ENCODE measurements at regions not wholly inside any gene's neighbourhood (a gene's known extent, or its start where the extent isn't known, plus 50 kb on each side); places are given as distances from the start of the nearest gene placed in this dataset.

DNA sequence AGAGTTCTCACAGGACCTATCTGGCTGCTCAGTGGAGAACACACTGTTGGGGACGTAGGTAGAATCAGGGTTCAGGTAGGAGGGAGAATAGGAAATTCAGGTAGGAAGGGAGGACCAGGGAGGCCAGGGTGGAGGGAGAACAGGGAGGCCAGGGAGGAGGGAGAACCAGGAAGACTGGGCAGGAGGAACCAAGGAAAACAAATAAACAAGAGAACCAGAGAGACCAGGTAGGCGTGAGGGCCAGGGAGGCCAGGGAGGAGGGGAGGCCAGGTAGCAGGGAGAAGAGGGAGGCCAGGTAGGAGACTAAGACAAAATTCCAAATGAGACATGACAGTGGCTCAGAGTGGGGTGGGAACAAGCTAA is 337.6 kb downstream of the EIPR1 start (continued):
- TF ChIP-seq, protein P1, sequence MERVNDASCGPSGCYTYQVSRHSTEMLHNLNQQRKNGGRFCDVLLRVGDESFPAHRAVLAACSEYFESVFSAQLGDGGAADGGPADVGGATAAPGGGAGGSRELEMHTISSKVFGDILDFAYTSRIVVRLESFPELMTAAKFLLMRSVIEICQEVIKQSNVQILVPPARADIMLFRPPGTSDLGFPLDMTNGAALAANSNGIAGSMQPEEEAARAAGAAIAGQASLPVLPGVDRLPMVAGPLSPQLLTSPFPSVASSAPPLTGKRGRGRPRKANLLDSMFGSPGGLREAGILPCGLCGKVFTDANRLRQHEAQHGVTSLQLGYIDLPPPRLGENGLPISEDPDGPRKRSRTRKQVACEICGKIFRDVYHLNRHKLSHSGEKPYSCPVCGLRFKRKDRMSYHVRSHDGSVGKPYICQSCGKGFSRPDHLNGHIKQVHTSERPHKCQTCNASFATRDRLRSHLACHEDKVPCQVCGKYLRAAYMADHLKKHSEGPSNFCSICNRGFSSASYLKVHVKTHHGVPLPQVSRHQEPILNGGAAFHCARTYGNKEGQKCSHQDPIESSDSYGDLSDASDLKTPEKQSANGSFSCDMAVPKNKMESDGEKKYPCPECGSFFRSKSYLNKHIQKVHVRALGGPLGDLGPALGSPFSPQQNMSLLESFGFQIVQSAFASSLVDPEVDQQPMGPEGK (CRISPR knock-in tag; IDR thresholded peaks at IDR 0.05; ENCODE audit: borderline replicate concordance) = no peak
- TF ChIP-seq, protein P2, sequence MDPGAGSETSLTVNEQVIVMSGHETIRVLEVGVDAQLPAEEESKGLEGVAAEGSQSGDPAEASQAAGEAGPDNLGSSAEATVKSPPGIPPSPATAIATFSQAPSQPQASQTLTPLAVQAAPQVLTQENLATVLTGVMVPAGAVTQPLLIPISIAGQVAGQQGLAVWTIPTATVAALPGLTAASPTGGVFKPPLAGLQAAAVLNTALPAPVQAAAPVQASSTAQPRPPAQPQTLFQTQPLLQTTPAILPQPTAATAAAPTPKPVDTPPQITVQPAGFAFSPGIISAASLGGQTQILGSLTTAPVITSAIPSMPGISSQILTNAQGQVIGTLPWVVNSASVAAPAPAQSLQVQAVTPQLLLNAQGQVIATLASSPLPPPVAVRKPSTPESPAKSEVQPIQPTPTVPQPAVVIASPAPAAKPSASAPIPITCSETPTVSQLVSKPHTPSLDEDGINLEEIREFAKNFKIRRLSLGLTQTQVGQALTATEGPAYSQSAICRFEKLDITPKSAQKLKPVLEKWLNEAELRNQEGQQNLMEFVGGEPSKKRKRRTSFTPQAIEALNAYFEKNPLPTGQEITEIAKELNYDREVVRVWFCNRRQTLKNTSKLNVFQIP (CRISPR knock-in tag; IDR thresholded peaks at IDR 0.05; ENCODE audit: borderline replicate concordance, low read depth) = no peak
- TF ChIP-seq PPARA (CRISPR knock-in tag; IDR thresholded peaks at IDR 0.05; ENCODE audit: borderline replicate concordance) (no peak), SNAI2 (CRISPR knock-in tag; IDR thresholded peaks at IDR 0.05) (no peak), ZNF8 (CRISPR knock-in tag; IDR thresholded peaks at IDR 0.05) (no peak)

DNA sequence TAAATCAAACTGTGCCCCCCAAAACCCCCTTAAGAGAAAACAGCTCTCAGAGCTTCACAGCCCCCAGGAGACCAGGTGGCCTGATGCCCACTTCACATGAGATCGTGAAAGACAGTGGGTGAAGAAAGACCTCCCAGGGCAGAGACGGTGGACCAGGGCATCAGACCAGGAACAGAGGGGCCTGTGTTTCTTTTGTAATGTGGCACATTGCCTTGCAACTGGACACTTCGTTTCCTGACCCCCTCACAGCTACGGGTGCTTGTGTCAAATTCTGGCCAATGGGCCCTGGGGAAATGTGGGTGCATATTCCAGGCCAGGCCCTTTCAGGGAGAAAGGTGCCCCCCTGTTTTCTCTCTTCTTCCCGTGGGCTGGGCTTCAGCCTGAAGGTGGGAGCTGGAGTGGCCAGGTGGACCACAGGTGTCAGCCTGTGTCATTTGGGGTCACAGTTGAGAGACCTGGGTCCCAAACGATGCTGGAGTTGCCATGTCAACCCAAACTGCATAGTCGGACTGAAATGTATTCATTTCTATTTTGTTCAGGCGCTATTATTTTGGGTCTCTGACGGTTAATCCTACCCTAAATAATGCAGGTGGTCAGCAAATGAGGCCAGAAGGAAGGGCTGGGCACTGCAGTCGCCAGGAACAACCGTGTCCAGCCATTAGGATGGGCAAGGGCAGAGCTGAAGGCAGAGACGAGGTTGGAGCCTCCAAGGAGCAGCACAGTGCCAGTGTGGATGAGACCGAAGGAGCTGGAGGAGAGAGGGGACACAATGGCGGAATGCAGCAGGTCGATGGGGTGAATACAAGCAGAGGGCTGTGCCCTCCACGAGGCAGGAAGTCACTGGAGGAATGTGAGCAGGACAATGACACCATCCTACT is 338.2 kb downstream of the EIPR1 start:
- TF ChIP-seq ZNF565 (CRISPR knock-in tag; conservative IDR thresholded peaks at IDR 0.05; ENCODE audit: low read depth) (no peak), CSDC2 (CRISPR knock-in tag; IDR thresholded peaks at IDR 0.05) (no peak), ZC3H10 (CRISPR knock-in tag; IDR thresholded peaks at IDR 0.05) (no peak), OSR1 (CRISPR knock-in tag; IDR thresholded peaks at IDR 0.05) (no peak), ARNTL (CRISPR knock-in tag; IDR thresholded peaks at IDR 0.05; ENCODE audit: borderline replicate concordance, low read depth) (no peak), SNAI2 (CRISPR knock-in tag; IDR thresholded peaks at IDR 0.05) (no peak)
- no peak for ATAC-seq

DNA sequence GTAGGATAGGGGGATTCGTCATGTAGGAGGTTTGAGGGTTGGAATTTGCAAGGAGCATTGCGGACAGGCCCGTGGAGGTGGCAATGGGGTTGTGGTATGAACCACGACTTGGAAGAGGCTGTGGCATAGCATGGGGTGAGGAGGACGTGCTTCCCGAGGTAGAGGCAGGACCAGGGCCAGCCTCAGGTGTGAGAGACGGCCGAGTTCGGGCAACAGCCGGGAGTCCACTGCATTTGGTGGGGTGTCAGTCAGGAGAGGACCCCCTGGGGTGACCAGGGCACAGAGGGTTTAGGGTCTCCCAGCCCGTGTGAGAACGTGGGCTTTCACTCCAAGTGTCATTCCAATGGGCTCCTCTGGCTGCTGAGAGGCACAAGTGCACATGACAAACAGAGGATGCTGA is 339.0 kb downstream of the EIPR1 start:
- no peak for TF ChIP-seq ZNF565 (CRISPR knock-in tag; conservative IDR thresholded peaks at IDR 0.05; ENCODE audit: low read depth)
- no peak for TF ChIP-seq ISL1 (CRISPR knock-in tag; IDR thresholded peaks at IDR 0.05)
- TF ChIP-seq ZFP30 (CRISPR knock-in tag; IDR thresholded peaks at IDR 0.05) = no peak
- TF ChIP-seq, protein P3, sequence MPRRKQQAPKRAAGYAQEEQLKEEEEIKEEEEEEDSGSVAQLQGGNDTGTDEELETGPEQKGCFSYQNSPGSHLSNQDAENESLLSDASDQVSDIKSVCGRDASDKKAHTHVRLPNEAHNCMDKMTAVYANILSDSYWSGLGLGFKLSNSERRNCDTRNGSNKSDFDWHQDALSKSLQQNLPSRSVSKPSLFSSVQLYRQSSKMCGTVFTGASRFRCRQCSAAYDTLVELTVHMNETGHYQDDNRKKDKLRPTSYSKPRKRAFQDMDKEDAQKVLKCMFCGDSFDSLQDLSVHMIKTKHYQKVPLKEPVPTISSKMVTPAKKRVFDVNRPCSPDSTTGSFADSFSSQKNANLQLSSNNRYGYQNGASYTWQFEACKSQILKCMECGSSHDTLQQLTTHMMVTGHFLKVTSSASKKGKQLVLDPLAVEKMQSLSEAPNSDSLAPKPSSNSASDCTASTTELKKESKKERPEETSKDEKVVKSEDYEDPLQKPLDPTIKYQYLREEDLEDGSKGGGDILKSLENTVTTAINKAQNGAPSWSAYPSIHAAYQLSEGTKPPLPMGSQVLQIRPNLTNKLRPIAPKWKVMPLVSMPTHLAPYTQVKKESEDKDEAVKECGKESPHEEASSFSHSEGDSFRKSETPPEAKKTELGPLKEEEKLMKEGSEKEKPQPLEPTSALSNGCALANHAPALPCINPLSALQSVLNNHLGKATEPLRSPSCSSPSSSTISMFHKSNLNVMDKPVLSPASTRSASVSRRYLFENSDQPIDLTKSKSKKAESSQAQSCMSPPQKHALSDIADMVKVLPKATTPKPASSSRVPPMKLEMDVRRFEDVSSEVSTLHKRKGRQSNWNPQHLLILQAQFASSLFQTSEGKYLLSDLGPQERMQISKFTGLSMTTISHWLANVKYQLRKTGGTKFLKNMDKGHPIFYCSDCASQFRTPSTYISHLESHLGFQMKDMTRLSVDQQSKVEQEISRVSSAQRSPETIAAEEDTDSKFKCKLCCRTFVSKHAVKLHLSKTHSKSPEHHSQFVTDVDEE (CRISPR knock-in tag; IDR thresholded peaks at IDR 0.05) = no peak
- TF ChIP-seq, protein P4, sequence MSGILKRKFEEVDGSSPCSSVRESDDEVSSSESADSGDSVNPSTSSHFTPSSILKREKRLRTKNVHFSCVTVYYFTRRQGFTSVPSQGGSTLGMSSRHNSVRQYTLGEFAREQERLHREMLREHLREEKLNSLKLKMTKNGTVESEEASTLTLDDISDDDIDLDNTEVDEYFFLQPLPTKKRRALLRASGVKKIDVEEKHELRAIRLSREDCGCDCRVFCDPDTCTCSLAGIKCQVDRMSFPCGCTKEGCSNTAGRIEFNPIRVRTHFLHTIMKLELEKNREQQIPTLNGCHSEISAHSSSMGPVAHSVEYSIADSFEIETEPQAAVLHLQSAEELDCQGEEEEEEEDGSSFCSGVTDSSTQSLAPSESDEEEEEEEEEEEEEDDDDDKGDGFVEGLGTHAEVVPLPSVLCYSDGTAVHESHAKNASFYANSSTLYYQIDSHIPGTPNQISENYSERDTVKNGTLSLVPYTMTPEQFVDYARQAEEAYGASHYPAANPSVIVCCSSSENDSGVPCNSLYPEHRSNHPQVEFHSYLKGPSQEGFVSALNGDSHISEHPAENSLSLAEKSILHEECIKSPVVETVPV (CRISPR knock-in tag; IDR thresholded peaks at IDR 0.05) = no peak
- no peak for TF ChIP-seq OSR1 (CRISPR knock-in tag; IDR thresholded peaks at IDR 0.05)
- ATAC-seq = no peak

DNA sequence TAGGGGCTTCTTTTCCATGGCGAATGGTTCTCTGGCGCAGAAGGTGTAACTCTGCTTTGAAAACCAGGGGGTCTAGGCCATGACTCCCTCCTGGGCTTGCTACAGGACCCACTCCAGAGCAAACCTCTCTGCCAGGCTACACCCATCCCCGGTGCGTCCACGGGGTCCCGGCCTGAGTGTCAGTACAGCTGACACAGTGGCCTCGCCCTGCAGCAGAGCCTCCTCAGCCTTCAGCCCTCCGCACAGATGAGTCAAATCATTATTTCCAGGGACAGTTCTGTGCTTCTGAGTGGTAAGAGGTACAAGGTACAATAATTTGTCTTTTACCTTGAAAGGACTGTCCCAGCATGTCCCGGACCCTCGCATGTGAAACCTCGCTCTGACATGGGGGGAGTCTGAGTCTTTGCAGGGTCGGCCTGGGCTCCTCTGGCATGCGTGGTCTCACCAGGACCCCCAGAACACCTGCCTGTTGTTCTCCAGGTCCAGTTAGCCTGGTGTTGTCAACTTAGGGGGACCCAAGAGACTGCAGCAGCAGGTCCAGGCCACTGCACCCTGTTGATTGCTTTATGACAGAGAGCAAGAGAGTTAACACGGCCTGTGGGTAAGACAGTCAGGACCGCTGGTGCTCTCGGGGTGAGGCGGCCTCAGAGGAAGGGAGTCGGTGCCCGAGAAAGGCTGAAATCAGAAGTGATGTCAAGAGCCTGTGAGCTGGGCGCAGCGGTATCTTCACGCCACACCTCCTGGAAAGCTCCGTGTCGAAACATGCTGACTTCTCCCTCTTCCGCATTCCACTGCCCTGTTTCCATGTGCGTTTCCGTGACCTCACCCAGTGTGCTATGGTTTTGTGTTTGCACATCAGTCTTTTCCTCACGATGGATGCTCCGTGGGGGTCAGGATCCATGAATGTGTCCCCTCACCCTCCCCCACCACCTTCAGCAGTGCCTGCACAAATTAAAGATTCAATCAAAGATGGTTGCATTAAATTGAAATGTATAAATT is 340.1 kb downstream of the EIPR1 start:
- ATAC-seq = no peak
- TF ChIP-seq OSR1 (CRISPR knock-in tag; IDR thresholded peaks at IDR 0.05) (no peak), ZNF70 (CRISPR knock-in tag; IDR thresholded peaks at IDR 0.05) (no peak), RARB (CRISPR knock-in tag; IDR thresholded peaks at IDR 0.05) (no peak), ARNTL (CRISPR knock-in tag; IDR thresholded peaks at IDR 0.05; ENCODE audit: borderline replicate concordance, low read depth) (no peak), TCF4 (CRISPR knock-in tag; IDR thresholded peaks at IDR 0.05; ENCODE audit: borderline replicate concordance) (no peak), ZFP3 (CRISPR knock-in tag; IDR thresholded peaks at IDR 0.05) (no peak), ZNF8 (CRISPR knock-in tag; IDR thresholded peaks at IDR 0.05) (no peak), PPARA (CRISPR knock-in tag; IDR thresholded peaks at IDR 0.05; ENCODE audit: borderline replicate concordance) (no peak), SNAI2 (CRISPR knock-in tag; IDR thresholded peaks at IDR 0.05) (no peak), ZNF565 (CRISPR knock-in tag; conservative IDR thresholded peaks at IDR 0.05; ENCODE audit: low read depth) (no peak), CSDC2 (CRISPR knock-in tag; IDR thresholded peaks at IDR 0.05) (no peak), ZC3H10 (CRISPR knock-in tag; IDR thresholded peaks at IDR 0.05) (no peak), TOX (CRISPR knock-in tag; IDR thresholded peaks at IDR 0.05; ENCODE audit: borderline replicate concordance) (no peak)
- TF ChIP-seq, protein P4 (CRISPR knock-in tag; IDR thresholded peaks at IDR 0.05) = no peak
- TF ChIP-seq, protein P5, sequence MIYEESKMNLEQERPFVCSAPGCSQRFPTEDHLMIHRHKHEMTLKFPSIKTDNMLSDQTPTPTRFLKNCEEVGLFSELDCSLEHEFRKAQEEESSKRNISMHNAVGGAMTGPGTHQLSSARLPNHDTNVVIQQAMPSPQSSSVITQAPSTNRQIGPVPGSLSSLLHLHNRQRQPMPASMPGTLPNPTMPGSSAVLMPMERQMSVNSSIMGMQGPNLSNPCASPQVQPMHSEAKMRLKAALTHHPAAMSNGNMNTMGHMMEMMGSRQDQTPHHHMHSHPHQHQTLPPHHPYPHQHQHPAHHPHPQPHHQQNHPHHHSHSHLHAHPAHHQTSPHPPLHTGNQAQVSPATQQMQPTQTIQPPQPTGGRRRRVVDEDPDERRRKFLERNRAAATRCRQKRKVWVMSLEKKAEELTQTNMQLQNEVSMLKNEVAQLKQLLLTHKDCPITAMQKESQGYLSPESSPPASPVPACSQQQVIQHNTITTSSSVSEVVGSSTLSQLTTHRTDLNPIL (CRISPR knock-in tag; IDR thresholded peaks at IDR 0.05; ENCODE audit: low read depth) = no peak

Measured in SK-N-SH treated with all-trans-retinoic acid at 6 μM for 48 hours (cell line).